Upper lobe of right lung (tissue), 1 donor: ENCODE measurements at regions not wholly inside any gene's neighbourhood (a gene's known extent, or its start where the extent isn't known, plus 50 kb on each side); places are given as distances from the start of the nearest gene placed in this dataset.

Experiments
- ATAC-seq: fragments of 200-7000 bp; cut with Tn5 transposase; one replicate; pipeline ENCODE4 v1.9.1; 2020; ENCODE audit warnings: mild to moderate bottlenecking, moderate library complexity
- DNase-seq: peaks from one replicate; pipeline ENCODE4 v3.0.0-alpha.2; 2020
- H3K27ac ChIP-seq: fragments of 200-600 bp; one replicate; pipeline ENCODE4 v1.8.0; 2022
- H3K27me3 ChIP-seq: fragments of 200-600 bp; one replicate; pipeline ENCODE4 v1.8.0; 2022; ENCODE audit warnings: mild to moderate bottlenecking
- H3K36me3 ChIP-seq: fragments of 200-600 bp; one replicate; pipeline ENCODE4 v1.8.0; 2022
- H3K4me1 ChIP-seq: fragments of 200-600 bp; one replicate; pipeline ENCODE4 v1.8.0; 2022
- H3K4me3 ChIP-seq: fragments of 200-600 bp; one replicate; pipeline ENCODE4 v1.8.0; 2022; ENCODE audit warnings: mild to moderate bottlenecking
- H3K9me3 ChIP-seq: fragments of 200-600 bp; one replicate; pipeline ENCODE4 v1.8.0; 2022
- intact Hi-C: fragments of 100-400 bp; cut with DNase I; formaldehyde crosslinking; loops from one replicate; pipeline ENCODE4 v1.11.0; 2022
- TF ChIP-seq, protein P1 (sequence below): fragments of 200-600 bp; IDR thresholded peaks from one replicate; pipeline ENCODE4 v1.8.0; 2022; ENCODE audit warnings: antibody characterized with exemption
- donor health status: DM: no; HTN: yes; CAD: no; lungs with severe emphysema.

DNA sequence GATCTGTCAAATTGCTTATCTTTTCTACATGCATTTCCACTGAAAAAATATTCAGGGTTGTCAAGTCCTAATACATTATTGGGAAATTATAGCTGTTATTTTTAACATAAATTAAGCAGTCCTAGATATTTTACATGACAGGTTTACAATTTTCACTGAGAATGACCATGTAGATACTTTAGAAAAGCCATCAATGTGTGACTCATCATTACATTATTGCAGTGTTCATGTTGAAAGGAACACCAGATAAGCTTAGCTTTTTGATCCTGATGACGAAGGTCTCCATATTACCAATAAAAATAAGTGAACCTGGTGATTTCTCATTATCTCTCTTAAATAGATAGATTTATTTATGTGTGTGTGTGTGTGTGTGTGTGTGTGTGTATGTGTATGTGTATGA is 529.5 kb upstream of the PCDH15 start:
- Histone ChIP-seq H3K4me3 (no peak overlapping the region), H3K36me3 (no peaks in the 10 kb centered on the region), H3K4me1 (no peaks in the 10 kb centered on the region), H3K27me3 (no peaks in the 10 kb centered on the region), H3K27ac (no peak overlapping the region), H3K9me3 (no peaks in the 10 kb centered on the region)
- no peak for ATAC-seq
- TF ChIP-seq, protein P1, sequence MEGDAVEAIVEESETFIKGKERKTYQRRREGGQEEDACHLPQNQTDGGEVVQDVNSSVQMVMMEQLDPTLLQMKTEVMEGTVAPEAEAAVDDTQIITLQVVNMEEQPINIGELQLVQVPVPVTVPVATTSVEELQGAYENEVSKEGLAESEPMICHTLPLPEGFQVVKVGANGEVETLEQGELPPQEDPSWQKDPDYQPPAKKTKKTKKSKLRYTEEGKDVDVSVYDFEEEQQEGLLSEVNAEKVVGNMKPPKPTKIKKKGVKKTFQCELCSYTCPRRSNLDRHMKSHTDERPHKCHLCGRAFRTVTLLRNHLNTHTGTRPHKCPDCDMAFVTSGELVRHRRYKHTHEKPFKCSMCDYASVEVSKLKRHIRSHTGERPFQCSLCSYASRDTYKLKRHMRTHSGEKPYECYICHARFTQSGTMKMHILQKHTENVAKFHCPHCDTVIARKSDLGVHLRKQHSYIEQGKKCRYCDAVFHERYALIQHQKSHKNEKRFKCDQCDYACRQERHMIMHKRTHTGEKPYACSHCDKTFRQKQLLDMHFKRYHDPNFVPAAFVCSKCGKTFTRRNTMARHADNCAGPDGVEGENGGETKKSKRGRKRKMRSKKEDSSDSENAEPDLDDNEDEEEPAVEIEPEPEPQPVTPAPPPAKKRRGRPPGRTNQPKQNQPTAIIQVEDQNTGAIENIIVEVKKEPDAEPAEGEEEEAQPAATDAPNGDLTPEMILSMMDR = no peak
- intact Hi-C loops = no loop called here
- DNase-seq = no peak

DNA sequence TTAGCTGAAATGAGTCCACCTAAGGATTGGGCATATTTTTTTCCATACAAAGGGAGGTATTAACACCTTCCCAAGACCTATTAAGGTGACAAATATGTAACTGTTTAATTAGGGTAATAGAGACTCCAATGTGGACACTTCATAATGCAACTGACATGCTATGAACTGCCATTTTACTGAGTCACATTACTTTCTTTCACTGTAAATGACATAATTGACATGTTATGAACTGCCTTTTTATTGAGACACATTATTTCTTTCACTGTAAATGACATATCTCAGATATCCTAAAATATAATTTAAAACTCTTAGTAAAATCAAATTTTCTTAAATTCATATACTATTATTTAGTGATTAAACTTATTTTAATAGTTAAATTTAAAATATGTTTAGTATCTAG is 528.8 kb upstream of the PCDH15 start:
- Histone ChIP-seq H3K4me1 (no peaks in the 10 kb centered on the region), H3K9me3 (no peaks in the 10 kb centered on the region), H3K4me3 (no peak overlapping the region), H3K36me3 (no peaks in the 10 kb centered on the region), H3K27ac (no peak overlapping the region), H3K27me3 (no peaks in the 10 kb centered on the region)
- ATAC-seq = no peak
- intact Hi-C loops = no loop called here
- TF ChIP-seq, protein P1 = no peak
- no peak for DNase-seq

DNA sequence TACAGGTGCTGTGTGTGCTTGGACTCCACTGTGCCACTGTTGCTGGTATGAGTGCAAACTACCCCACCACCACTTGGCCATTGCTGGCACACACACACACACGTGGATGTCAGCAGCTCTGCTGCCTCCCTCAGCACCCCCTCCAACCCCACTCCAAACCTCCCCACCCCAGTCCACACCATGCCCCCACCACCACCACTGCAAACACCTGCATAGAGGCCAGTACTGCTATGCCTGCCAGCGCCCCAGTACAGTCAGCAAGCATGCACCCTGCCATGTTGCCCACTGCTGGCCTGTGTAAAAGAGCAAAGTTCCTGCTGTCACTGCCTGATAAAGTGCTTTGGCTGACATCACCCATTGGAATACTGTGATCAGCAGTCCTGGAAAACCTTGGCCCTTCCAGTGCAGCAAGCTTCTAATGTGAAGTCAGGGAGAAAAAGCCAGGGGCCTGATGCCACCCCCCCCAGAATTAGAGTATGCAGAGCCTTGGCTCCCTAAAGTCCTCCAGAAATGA is 519.2 kb upstream of the PCDH15 start:
- intact Hi-C loops = no loop called here

DNA sequence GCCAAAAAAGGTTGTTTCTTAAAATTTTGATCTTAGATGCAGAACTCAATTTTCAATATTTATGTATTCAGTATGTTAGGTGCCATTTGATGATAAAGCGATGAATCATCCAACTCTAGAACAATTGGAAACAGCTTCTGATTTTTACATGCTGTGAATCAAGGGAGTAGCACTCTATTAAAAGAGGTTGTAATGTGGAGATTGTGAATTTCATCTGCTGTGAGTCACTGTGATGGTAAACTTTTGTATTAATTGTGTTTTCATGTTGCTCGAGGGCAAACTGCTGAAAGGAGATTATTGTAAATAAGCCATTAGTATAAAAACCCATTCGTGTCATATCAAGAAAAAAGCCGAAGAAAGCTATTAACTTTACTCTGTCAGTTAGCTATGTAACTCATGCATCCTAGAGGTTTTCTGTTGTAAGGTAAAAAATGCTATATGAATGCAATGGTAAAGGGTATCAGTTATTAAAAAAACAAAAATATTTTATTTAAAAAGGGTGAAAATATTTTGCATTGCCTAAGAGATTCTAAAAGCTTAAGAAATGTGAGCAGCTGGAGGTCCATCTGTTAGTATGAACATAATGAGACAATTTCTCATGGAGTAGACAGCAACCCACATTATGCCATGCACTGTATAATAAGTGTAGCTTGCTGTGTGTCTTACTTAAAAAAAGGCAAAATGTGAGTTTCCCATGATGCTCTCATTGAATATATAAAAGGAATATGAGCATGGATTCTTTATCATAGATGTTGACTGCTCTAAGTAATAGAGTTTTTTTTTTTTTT is 511.0 kb upstream of the PCDH15 start:
- Histone ChIP-seq H3K27ac (no peak overlapping the region), H3K36me3 (no peaks in the 10 kb centered on the region), H3K4me3 (no peak overlapping the region), H3K9me3 (no peaks in the 10 kb centered on the region), H3K27me3 (no peaks in the 10 kb centered on the region), H3K4me1 (no peaks in the 10 kb centered on the region)
- intact Hi-C loops = no loop called here
- DNase-seq (no peak), ATAC-seq (no peak)
- TF ChIP-seq, protein P1 = no peak

More for the DNA sequence above, 519.2 kb upstream of the PCDH15 start:
- DNase-seq (no peak), ATAC-seq (peak; percentile 23)
- TF ChIP-seq, protein P1 = no peak
- Histone ChIP-seq H3K36me3 (no peaks in the 10 kb centered on the region), H3K4me3 (no peak overlapping the region), H3K27me3 (no peaks in the 10 kb centered on the region), H3K4me1 (no peaks in the 10 kb centered on the region), H3K27ac (no peak overlapping the region), H3K9me3 (no peaks in the 10 kb centered on the region)

DNA sequence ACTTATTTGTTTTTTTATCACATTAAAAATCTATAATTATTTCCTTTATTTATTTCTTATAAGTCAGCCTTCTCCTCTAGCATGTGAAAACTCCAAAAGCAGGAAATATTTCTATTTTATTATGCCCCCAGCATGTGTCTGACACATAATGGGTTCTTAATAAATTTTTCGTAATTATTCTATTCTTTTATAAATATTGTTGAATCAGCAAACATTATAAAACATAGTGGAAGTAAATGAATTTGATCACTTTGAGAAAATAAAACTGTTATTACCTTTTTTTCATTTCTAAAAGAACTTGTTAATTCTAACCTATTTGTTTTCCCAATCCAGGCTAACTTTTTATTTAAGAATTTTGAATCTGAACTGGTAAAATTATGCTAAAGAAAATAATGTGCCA is 509.1 kb upstream of the PCDH15 start:
- H3K4me3 ChIP-seq = no peak overlapping the region
- no peaks in the 10 kb centered on the region for H3K4me1 ChIP-seq
- TF ChIP-seq, protein P1 = no peak
- intact Hi-C loops = no loop called here
- H3K9me3 ChIP-seq = no peaks in the 10 kb centered on the region
- no peak overlapping the region for H3K27ac ChIP-seq
- no peaks in the 10 kb centered on the region for H3K27me3 ChIP-seq
- H3K36me3 ChIP-seq = no peaks in the 10 kb centered on the region
- ATAC-seq (no peak), DNase-seq (no peak)
